ENCODE measurements at regions not wholly inside any gene's neighbourhood (a gene's known extent, or its start where the extent isn't known, plus 50 kb on each side); places are given as distances from the start of the nearest gene placed in this dataset.

GRCh38 chr17:33404070-33404819 lies 111.2 kb upstream of the ASIC2 start:
- DNase-seq = no peak

- no peak for DNase-seq
Observed at GRCh38 chr17:33416131-33416530, 123.0 kb upstream of the ASIC2 start.

- DNase-seq = no peak
Observed at GRCh38 chr17:33421933-33422332, 128.8 kb upstream of the ASIC2 start.

- no peak for DNase-seq
Observed at GRCh38 chr17:33433581-33433980, 140.5 kb upstream of the ASIC2 start.

GRCh38 chr17:33434841-33435240 lies 141.7 kb upstream of the ASIC2 start:
- no peak for DNase-seq

GRCh38 chr17:33435721-33436301 lies 142.7 kb upstream of the ASIC2 start:
- no peak for DNase-seq

- DNase-seq = no peak
Observed at GRCh38 chr17:33436321-33436720, 143.2 kb upstream of the ASIC2 start.

GRCh38 chr17:33438139-33438538 lies 145.0 kb upstream of the ASIC2 start:
- no peak for DNase-seq

GRCh38 chr17:33438578-33438977 lies 145.5 kb upstream of the ASIC2 start:
- no peak for DNase-seq

GRCh38 chr17:33442320-33442719 lies 149.2 kb upstream of the ASIC2 start:
- DNase-seq = no peak

- no peak for DNase-seq
Observed at GRCh38 chr17:33444731-33445130, 151.6 kb upstream of the ASIC2 start.

- DNase-seq = no peak
Observed at GRCh38 chr17:33447090-33447489, 154.0 kb upstream of the ASIC2 start.

- no peak for DNase-seq
Observed at GRCh38 chr17:33451221-33451620, 158.1 kb upstream of the ASIC2 start.

GRCh38 chr17:33457477-33457876 lies 164.4 kb upstream of the ASIC2 start:
- no peak for DNase-seq

GRCh38 chr17:33459078-33459940 lies 166.2 kb upstream of the ASIC2 start:
- no peak for DNase-seq

- no peak for DNase-seq
Observed at GRCh38 chr17:33460781-33461450, 167.8 kb upstream of the ASIC2 start.

- no peak for DNase-seq
Observed at GRCh38 chr17:33463887-33464286, 170.8 kb upstream of the ASIC2 start.

- DNase-seq = no peak
Observed at GRCh38 chr17:33464669-33465280, 171.7 kb upstream of the ASIC2 start.

GRCh38 chr17:33469421-33469820 lies 176.3 kb upstream of the ASIC2 start:
- DNase-seq = no peak

- no peak for DNase-seq
Observed at GRCh38 chr17:33469911-33470310, 176.8 kb upstream of the ASIC2 start.

- no peak for DNase-seq
Observed at GRCh38 chr17:33473061-33473460, 180.0 kb upstream of the ASIC2 start.

GRCh38 chr17:33474789-33475188 lies 181.7 kb upstream of the ASIC2 start:
- no peak for DNase-seq

- DNase-seq = no peak
Observed at GRCh38 chr17:33475594-33475993, 182.5 kb upstream of the ASIC2 start.

Measured in NCI-H187 treated with DMSO at 0.1 percent for 48 hours (cell line).